ENCODE measurements at regions not wholly inside any gene's neighbourhood (a gene's known extent, or its start where the extent isn't known, plus 50 kb on each side); places are given as distances from the start of the nearest gene placed in this dataset.

GRCh38 chr4:185955826-185956543, 113.0 kb upstream of the TLR3 start:
- no peak for TF ChIP-seq CTCF (IDR thresholded peaks at IDR 0.05)
- TF ChIP-seq POLR2A (IDR thresholded peaks at IDR 0.05): no peak

Data from heart left ventricle (tissue), 13 donors.